Stimulated activated naive B cell treated with anti-CD40 and anti-IgM and Interleukin-4, amounts not matched to agents 10 μg/mL and 1 μg/mL and 100 μg/mL, for 72 hours (primary cell): ENCODE measurements at regions not wholly inside any gene's neighbourhood (a gene's known extent, or its start where the extent isn't known, plus 50 kb on each side); places are given as distances from the start of the nearest gene placed in this dataset.
A peak's percentile ranks its signal among the peaks of the same experiment; 100 is the strongest.

ENCODE experiments used
- ATAC-seq, 2 donors: fragments of 150-1000 bp; cut with Tn5 transposase; replicated peaks; 2 replicates each; pipeline ENCODE4 v1.10.0; 2021; ENCODE audit warnings: moderate library complexity in 1 of 2
- DNase-seq: peaks from one replicate; pipeline ENCODE4 v3.0.0; 2021
- H3K27ac Mint-ChIP-seq: one replicate; pipeline ENCODE4 v1.8.0; 2022; ENCODE audit warnings: mild to moderate bottlenecking, mixed read lengths
- H3K27me3 Mint-ChIP-seq, 2 donors: one replicate each; pipeline ENCODE4 v1.8.0; 2022; ENCODE audit warnings: mixed read lengths in 2 of 2
- H3K36me3 Mint-ChIP-seq, 2 donors: one replicate each; pipeline ENCODE4 v1.8.0; 2022; ENCODE audit warnings: mixed read lengths in 2 of 2, mild to moderate bottlenecking in 1 of 2
- H3K4me1 Mint-ChIP-seq, 2 donors: one replicate each; pipeline ENCODE4 v1.8.0; 2022; ENCODE audit warnings: mixed read lengths in 2 of 2, mild to moderate bottlenecking in 1 of 2
- H3K4me3 Mint-ChIP-seq, 2 donors: one replicate each; pipeline ENCODE4 v1.8.0; 2022; ENCODE audit warnings: mild to moderate bottlenecking in 2 of 2, mixed read lengths in 2 of 2, moderate library complexity in 1 of 2
- H3K9me3 Mint-ChIP-seq, 2 donors: one replicate each; pipeline ENCODE4 v1.8.0; 2022; ENCODE audit warnings: mixed read lengths in 2 of 2, mild to moderate bottlenecking in 1 of 2

DNA sequence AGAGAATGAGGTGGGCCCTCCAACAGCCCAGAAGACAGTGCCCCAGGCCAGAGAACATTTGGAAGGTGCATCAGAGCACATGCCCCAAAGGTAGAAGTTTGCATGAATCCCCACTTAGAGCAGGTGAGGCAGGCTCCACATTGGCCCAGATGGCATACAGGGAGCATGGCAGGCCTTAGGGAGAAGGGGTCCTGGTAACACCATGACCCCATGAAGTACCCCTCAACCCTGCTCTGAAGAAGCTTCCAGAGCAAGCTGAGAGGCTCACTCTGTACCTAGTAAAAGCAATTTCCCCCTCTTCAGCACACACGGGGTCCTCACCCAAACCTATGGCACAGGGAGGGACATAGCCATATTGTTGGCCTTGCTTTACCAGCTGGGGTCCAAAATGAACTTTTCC lies 162.6 kb downstream of the BUB3 start:
- Mint-ChIP-seq H3K27me3 (peaks cover 3 to 14% of the 10 kb centered on the region in 2 donors), H3K4me1 (no peaks in the 10 kb centered on the region), H3K27ac (no peak overlapping the region), H3K36me3 (no peaks in the 10 kb centered on the region), H3K4me3 (no peak overlapping the region), H3K9me3 (peaks cover 0 to 1% of the 10 kb centered on the region in 2 donors)
- ATAC-seq (no peak), DNase-seq (no peak)

GRCh38 chr10:123318516-123318915 lies 164.3 kb downstream of the BUB3 start:
- peaks cover 0 to 1% of the 10 kb centered on the region in 2 donors for H3K9me3 Mint-ChIP-seq
- peaks cover 3 to 18% of the 10 kb centered on the region in 2 donors for H3K27me3 Mint-ChIP-seq
- no peaks in the 10 kb centered on the region for H3K36me3 Mint-ChIP-seq
- ATAC-seq (peak in 1 of 2 donors; percentile 10), DNase-seq (no peak)
- H3K27ac Mint-ChIP-seq, result peak overlapping the region; percentile 59
- H3K4me3 Mint-ChIP-seq, result no peak overlapping the region
- H3K4me1 Mint-ChIP-seq, result no peaks in the 10 kb centered on the region

- Mint-ChIP-seq H3K4me1 (no peaks in the 10 kb centered on the region), H3K27ac (no peak overlapping the region), H3K36me3 (peaks cover 0 to 4% of the 10 kb centered on the region in 2 donors), H3K27me3 (peaks cover 8 to 23% of the 10 kb centered on the region in 2 donors), H3K9me3 (peaks cover 0 to 1% of the 10 kb centered on the region in 2 donors), H3K4me3 (no peak overlapping the region)
- no peak for DNase-seq
- no peak for ATAC-seq
Observed at GRCh38 chr10:123320091-123320490, 165.9 kb downstream of the BUB3 start.

GRCh38 chr10:123323884-123324283 lies 169.7 kb downstream of the BUB3 start:
- H3K9me3 Mint-ChIP-seq, result peaks cover 4 to 16% of the 10 kb centered on the region in 2 donors
- ATAC-seq (peak; percentile 64 to 71), DNase-seq (no peak)
- H3K36me3 Mint-ChIP-seq, result peaks cover 6 to 22% of the 10 kb centered on the region in 2 donors
- no peaks in the 10 kb centered on the region for H3K4me1 Mint-ChIP-seq
- no peak overlapping the region for H3K4me3 Mint-ChIP-seq
- H3K27me3 Mint-ChIP-seq, result peaks cover 5 to 39% of the 10 kb centered on the region in 2 donors
- no peak overlapping the region for H3K27ac Mint-ChIP-seq

- ATAC-seq, result no peak
- H3K4me1 Mint-ChIP-seq, result no peaks in the 10 kb centered on the region
Observed at GRCh38 chr10:123325663-123326190, 171.5 kb downstream of the BUB3 start.

DNA sequence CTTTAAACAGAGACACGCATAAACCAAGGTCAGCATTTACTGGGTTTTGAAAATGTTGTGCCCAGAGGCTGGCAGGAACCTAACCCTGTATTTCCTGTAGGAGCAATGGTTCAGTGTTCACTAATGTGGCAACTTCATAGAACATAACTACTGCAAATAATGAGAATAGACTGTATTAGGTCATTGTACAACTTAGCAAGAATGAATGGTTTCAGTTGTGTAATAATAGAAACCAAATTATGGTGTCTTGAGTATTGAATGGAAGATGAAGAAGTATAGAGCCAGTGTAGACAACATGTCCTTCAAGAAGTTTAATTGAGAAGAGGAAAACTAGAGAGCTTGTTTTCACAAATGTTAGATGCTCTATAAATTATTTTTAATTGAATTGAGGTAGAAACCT lies 172.5 kb downstream of the BUB3 start:
- Mint-ChIP-seq H3K27ac (no peak overlapping the region), H3K27me3 (peaks cover 10 to 53% of the 10 kb centered on the region in 2 donors), H3K9me3 (peaks cover 4 to 16% of the 10 kb centered on the region in 2 donors), H3K4me3 (no peak overlapping the region), H3K36me3 (peaks cover 6 to 26% of the 10 kb centered on the region in 2 donors), H3K4me1 (no peaks in the 10 kb centered on the region)
- DNase-seq (no peak), ATAC-seq (no peak)

More at GRCh38 chr10:123325663-123326190, 171.5 kb downstream of the BUB3 start:
- no peak for DNase-seq
- no peak overlapping the region for H3K27ac Mint-ChIP-seq
- peaks cover 10 to 46% of the 10 kb centered on the region in 2 donors for H3K27me3 Mint-ChIP-seq
- no peak overlapping the region for H3K4me3 Mint-ChIP-seq
- H3K36me3 Mint-ChIP-seq, result peaks cover 6 to 26% of the 10 kb centered on the region in 2 donors
- H3K9me3 Mint-ChIP-seq, result peaks cover 4 to 16% of the 10 kb centered on the region in 2 donors

- Mint-ChIP-seq H3K27ac (no peak overlapping the region), H3K4me3 (no peak overlapping the region), H3K4me1 (no peaks in the 10 kb centered on the region), H3K27me3 (peaks cover 10 to 60% of the 10 kb centered on the region in 2 donors), H3K36me3 (peaks cover 6 to 30% of the 10 kb centered on the region in 2 donors), H3K9me3 (peaks cover 4 to 21% of the 10 kb centered on the region in 2 donors)
- ATAC-seq, result peak in 1 of 2 donors; percentile 55
- DNase-seq, result no peak
Observed at GRCh38 chr10:123327450-123327849, 173.2 kb downstream of the BUB3 start.

- no peak for DNase-seq
- H3K27me3 Mint-ChIP-seq, result peaks cover 10 to 60% of the 10 kb centered on the region in 2 donors
Observed at GRCh38 chr10:123327896-123328295, 173.7 kb downstream of the BUB3 start.

DNA sequence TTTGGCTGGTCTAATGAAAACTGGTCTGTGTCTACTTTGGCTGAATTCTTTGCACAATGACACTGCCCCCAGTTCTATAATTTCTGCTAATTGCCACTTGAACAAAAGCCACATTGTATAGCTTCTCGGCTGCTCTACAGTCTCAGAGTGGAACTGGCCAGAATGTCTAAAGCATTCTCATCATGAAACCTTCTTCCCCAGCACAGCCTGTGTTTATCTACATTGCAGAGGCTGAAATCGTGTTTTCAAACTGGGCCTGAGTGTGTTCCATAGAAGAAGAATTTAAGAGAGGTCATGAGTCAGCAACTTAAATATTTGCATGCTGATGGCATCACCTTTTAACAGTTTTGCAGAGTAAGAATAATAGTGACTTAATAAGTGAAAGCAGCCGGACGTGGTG lies 177.2 kb downstream of the BUB3 start:
- Mint-ChIP-seq H3K36me3 (peaks cover 2 to 15% of the 10 kb centered on the region in 2 donors), H3K27ac (no peak overlapping the region), H3K9me3 (peaks cover 4 to 22% of the 10 kb centered on the region in 2 donors), H3K27me3 (peaks cover 5 to 55% of the 10 kb centered on the region in 2 donors), H3K4me1 (no peaks in the 10 kb centered on the region), H3K4me3 (no peak overlapping the region)
- DNase-seq (no peak), ATAC-seq (no peak)

More at GRCh38 chr10:123327896-123328295, 173.7 kb downstream of the BUB3 start:
- no peak for ATAC-seq
- Mint-ChIP-seq H3K9me3 (peaks cover 4 to 21% of the 10 kb centered on the region in 2 donors), H3K4me3 (no peak overlapping the region), H3K4me1 (no peaks in the 10 kb centered on the region), H3K27ac (no peak overlapping the region), H3K36me3 (peaks cover 6 to 30% of the 10 kb centered on the region in 2 donors)

DNA sequence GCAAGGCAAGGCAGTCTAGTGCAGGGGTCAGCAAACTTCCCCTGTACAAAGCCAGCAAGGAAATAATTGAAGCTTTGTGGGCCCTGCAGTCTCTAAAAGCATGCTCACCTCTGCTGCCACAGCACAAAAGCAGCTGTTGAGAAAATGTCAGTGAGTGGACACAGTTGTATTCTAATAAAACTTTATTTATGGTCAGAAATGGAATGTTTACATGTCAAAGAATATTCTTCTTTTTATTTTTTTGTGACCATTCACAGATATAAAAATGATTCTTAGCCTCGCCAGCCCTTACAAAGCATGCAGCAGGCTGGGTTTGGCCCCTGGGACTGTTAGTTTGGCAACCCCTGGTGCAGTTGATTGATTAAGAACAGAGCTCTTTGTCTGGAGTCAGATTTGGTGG lies 192.4 kb downstream of the BUB3 start:
- ATAC-seq, result no peak
- no peaks in the 10 kb centered on the region for H3K4me1 Mint-ChIP-seq
- peaks cover 16 to 42% of the 10 kb centered on the region in 2 donors for H3K27me3 Mint-ChIP-seq
- no peak overlapping the region for H3K27ac Mint-ChIP-seq
- H3K9me3 Mint-ChIP-seq, result no peaks in the 10 kb centered on the region
- no peak overlapping the region for H3K4me3 Mint-ChIP-seq
- no peak for DNase-seq
- H3K36me3 Mint-ChIP-seq, result no peaks in the 10 kb centered on the region

GRCh38 chr10:123348691-123349572 lies 194.7 kb downstream of the BUB3 start:
- H3K36me3 Mint-ChIP-seq, result no peaks in the 10 kb centered on the region
- H3K27ac Mint-ChIP-seq, result no peak overlapping the region
- ATAC-seq (no peak), DNase-seq (no peak)
- H3K27me3 Mint-ChIP-seq, result peaks cover 9 to 30% of the 10 kb centered on the region in 2 donors
- no peaks in the 10 kb centered on the region for H3K4me1 Mint-ChIP-seq
- H3K9me3 Mint-ChIP-seq, result no peaks in the 10 kb centered on the region
- no peak overlapping the region for H3K4me3 Mint-ChIP-seq

GRCh38 chr10:123351715-123352114 lies 197.5 kb downstream of the BUB3 start:
- Mint-ChIP-seq H3K27me3 (peaks cover 31 to 46% of the 10 kb centered on the region in 2 donors), H3K4me1 (no peaks in the 10 kb centered on the region), H3K4me3 (no peak overlapping the region), H3K27ac (no peak overlapping the region), H3K36me3 (peaks cover 0 to 3% of the 10 kb centered on the region in 2 donors), H3K9me3 (no peaks in the 10 kb centered on the region)
- ATAC-seq, result no peak
- DNase-seq, result no peak

- no peak overlapping the region for H3K4me3 Mint-ChIP-seq
- no peaks in the 10 kb centered on the region for H3K9me3 Mint-ChIP-seq
- peaks cover 27 to 42% of the 10 kb centered on the region in 2 donors for H3K27me3 Mint-ChIP-seq
- no peak for ATAC-seq
- H3K36me3 Mint-ChIP-seq, result peaks cover 0 to 3% of the 10 kb centered on the region in 2 donors
- no peak for DNase-seq
- no peaks in the 10 kb centered on the region for H3K4me1 Mint-ChIP-seq
- no peak overlapping the region for H3K27ac Mint-ChIP-seq
Observed at GRCh38 chr10:123354521-123354920, 200.3 kb downstream of the BUB3 start.

- Mint-ChIP-seq H3K4me3 (no peak overlapping the region), H3K27ac (no peak overlapping the region), H3K27me3 (peaks cover 30 to 47% of the 10 kb centered on the region in 2 donors), H3K9me3 (no peaks in the 10 kb centered on the region), H3K36me3 (peaks cover 0 to 7% of the 10 kb centered on the region in 2 donors), H3K4me1 (peaks cover 0 to 3% of the 10 kb centered on the region in 2 donors)
- DNase-seq (no peak), ATAC-seq (no peak)
Observed at GRCh38 chr10:123355748-123356481, 201.7 kb downstream of the BUB3 start.
